Hematopoietic multipotent progenitor cell treated with erythropoietin and hydrocortisone succinate and interleukin-3 and kit ligand, for 6 days (in vitro differentiated cells): ENCODE measurements at regions not wholly inside any gene's neighbourhood (a gene's known extent, or its start where the extent isn't known, plus 50 kb on each side); places are given as distances from the start of the nearest gene placed in this dataset.

Source experiments
- DNase-seq: peaks from one replicate; pipeline ENCODE4 v3.0.0-alpha.2; 2015

DNA sequence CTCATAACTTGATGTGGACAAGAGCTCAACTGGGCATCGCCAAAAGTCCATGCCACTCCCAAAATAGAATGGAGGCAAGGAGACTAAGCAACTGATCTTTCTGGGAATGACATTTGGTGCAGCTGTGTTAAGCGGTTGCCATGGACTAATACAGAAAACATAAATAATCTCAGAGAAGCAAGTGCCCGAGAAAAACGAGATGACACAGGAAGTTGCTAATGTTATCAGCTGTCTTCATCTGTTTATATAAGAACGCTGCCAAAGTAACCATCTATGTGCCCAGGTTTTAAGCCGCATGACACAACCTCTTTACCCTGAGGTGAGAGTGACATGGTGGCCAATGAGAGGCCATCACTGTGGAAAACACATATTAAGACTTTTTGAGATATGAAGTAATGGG lies 54.9 kb upstream of the SACS start:
- DNase-seq: peak; percentile 41

DNA sequence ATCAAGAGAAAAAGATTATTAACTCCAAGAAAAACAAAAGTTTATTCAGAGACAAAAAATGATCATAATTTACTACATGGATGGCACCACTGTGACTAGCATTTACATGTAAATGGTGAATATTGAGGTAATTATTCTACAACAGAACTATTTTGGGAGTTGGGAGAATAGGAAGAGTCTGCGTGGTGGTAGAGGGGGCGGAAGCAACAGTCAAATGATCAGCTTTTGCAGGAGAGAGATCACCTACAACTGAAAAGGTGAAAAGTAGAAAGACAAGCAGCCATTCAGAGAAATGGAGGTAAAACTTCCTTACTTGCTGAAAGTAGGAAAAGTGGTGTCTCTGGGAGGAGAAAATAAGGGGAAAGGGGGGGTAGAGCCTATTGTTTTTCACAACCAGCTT lies 62.8 kb upstream of the SACS start:
- DNase-seq: no peak

DNA sequence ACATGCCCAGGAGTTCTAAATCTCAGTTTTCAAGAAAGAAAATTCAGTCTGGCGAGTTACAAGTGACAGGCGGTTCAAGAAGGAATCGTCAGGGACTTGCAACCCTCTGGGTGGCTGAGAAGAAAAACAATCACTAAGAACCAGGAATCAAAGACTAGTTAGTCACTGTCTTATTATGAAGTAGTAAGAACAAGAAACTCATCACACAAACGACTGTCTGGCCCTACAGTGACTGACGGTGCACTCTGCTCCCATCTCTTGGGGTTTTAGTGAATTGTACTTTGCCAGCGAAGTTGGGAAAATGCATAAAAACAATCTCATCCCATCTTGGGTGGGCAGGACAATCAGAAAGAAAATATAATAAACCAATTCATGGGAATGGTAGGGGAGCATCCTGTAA lies 63.7 kb upstream of the SACS start:
- no peak for DNase-seq

DNA sequence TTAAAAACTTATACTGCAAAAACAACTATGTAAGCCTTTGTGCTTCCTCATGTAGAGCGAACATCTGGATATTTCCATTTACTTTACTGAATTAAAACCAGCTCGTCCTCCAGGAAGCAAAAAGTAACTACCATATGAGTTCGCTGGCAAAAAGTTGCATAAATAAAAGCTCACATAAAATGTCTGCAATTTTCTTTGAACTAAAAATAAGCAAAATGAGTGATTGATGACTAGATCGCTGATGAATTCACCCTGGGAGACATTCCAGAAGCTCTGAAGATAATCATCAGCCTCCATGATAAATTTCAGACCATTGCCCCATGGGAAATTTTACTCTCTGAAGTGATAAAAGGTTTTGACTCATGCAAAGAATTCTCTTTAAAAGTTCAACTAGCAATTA lies 67.3 kb upstream of the SACS start:
- DNase-seq: no peak

DNA sequence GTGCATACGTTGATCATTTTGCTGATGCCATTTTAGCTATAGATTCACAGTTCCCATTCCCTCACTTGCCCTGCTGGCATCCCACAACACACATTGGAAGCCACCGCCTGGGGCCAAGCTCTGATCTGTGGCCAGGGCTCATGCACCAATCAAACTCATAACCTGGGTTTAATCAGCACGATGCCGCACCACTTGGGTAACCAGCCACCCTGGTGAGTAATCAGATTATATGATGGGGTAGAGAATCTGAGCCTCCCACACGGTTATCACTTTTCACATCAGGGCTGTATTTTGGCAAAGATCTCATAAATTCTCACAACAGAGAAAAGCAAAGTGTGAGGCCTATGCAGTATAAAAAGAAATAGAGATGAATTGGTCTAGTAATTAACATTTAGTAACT lies 66.0 kb upstream of the TNFRSF19 start:
- no peak for DNase-seq

DNA sequence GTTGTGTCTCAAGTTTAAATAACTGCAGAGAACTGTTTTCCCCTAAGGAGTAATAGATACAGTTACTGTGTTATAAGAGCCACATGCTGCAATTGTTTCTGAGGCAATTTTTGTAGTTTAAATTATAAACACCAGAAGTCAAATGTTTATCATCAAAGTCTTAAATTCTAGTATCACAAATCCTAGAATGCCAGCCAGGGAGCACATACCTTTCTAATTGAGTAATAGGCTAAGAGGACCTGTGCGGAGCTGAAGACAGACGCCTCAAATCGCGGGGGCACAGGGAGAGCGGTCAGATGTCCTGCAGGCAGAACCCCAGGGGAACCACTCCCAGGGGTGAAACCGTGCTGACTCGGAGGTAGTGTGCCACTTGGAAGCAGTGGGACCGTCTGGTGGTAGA lies 65.2 kb upstream of the TNFRSF19 start:
- DNase-seq: no peak

DNA sequence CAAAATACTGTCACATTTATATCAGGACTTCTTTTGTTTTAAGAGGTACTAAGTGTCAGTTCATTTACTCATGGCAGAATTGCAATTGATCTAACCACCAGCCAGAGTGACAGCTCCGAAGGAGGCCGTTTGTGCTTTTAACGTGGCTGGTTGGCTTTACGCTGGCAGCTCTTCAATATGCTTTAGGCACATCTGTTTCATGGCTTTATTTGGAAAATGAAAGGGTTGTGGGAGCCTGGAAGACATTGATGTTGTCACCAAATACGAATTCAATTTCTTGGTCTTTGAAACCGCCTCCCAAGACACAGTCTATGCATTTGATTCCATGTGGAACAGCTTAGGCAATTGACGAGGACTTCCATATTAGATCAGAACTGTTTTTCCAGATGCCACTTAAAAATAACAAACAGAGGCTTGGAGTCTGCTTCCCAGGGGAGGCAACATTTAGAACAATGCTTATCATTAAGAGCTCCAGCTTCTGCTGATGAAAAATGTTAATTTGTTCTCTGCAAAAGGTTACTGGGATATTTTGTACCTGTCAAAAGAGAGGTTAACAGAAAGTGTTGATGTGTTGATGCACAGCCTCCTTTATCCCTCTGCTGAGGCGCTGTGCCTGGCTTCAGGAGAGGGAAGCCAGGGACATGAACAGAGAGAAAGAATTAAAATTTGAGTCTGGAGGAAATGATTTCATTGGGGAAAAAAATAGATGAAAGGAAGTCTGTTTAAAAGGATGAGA lies 64.0 kb upstream of the TNFRSF19 start:
- DNase-seq: no peak

DNA sequence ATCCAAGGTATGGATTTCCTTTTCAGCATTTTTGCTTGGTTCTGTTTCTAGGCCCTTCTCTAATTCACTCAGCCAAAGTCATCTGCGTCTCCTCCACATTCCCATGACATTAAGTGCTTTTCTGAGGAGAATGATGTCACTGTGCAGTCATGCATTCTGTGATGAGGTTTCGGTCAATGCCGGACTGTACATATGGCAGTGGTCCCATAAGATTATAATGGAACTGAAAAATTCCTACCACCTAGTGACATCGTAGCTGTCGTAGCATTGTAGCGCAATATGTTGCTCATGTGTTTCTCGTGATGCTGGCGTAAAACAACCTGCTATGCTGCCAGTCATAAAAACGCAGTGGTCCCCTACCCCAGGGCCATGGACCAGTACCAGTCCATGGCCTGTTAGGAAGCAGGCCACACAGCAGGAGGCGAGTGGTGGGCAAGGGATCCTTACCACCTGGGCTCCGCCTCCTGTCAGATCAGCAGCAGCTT lies 63.4 kb upstream of the TNFRSF19 start:
- no peak for DNase-seq

DNA sequence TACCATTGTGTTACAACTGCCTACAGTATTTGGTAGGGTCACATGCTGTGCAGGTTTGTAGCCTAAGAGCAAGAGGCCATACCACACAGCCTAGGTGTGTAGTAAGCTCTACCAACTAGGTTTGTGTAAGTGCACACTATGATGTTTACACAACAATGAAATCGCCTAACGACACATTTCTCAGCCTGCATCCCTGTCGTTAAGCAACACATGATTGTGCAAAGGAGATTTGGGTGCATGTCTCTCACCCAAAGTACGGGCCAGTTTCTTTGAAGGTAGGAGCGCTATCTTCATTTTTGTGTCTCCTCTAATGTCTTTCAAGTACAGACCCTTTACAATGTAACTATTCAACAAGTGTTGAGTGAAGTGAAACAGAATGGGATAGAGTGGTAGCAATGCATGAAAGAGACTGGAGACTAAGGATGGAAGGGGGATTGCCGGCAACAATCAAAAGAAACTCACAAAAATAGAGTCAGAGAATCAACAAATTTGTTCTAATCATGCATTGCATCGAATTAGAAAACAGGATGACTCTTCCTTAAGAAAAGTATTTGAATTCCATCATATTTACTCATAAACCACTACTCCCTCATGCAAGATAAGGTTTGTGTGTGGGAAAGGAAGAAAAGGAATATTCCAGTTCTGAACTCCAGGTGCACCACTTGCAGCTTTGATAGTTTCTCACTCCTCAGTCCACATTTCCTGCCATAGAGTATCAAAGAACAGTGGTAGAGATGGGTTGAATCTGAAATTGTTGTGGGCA lies 60.2 kb upstream of the TNFRSF19 start:
- DNase-seq: no peak

DNA sequence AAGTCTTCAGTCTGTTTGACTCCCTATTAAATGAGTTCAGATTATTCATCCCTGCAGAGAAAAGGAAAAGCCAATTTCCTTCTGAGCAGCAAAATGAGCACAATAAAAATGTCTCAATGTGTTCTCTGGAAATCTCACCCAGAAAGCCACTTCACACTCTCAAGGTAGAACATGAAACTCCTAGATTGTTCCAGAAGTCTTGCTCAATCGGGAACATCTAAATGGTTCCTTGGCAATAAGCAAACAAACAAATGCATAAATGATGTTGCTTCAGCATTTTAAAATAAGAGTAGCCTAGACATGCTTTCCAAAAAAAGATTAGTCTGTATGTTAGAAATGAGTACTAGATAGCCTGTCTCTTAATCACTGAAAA lies 59.7 kb upstream of the TNFRSF19 start:
- no peak for DNase-seq

DNA sequence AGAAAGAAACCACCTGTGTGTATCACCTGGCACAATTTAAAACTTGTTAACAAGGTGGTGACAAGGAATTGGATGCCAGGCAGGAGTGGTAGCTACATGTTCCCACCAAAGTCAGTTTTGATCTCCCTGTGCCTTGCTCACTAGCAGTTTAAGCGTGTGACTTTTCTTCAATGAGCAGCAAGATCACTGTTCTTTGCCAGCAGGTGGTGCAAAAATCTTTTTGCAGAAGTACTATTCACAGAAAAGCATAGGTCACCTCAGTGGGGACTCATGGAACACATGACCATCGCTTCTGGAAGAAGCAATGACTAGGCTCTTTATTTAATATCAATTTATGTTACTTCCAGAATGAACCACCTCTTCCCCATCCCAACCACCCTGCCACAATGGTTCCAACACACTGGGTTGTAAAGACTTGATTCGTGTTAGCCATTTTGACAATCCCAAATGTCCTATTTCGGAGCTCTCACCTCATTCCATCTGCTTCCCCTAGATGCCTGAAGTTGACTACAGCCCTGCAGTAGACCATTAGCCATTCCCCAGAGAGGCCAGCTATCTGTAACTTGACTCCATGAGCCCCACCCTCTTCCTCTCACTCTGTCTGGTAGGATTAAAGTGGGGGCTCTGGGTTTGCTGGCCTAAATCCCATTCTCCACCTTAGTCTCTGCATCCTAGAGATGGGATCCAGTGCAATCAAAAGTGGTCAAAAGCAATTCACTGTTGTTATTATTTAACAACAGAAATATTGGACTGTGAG lies 59.1 kb upstream of the TNFRSF19 start:
- DNase-seq: peak; percentile 71

DNA sequence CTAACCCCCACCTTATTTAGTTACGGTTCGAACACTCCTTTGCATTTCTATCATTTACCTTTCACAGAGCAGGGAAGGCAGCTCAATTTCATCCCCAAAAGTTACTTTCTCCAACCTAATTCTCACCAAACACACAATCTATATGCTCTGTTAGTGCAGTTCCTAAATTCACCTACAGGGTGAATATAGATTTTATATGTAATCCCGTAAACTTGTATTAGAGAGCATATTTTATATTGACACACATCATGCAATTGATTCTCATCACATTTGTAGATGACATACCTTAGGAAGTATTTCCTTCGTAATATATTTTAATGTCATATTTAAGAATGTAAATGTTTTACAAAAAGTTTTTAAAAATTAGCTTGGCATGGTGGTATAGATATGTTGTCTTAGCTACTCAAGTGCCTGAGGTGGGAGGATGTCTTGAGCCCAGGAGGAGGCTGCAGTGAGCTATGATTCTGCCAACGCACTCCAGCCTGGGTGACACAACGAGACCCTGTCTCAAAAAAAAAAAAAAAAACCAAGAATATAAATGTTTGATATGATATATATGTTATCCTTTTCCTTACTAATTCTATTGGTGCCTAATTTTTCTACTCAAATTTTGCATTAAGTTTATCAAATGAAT lies 57.3 kb upstream of the TNFRSF19 start:
- no peak for DNase-seq

DNA sequence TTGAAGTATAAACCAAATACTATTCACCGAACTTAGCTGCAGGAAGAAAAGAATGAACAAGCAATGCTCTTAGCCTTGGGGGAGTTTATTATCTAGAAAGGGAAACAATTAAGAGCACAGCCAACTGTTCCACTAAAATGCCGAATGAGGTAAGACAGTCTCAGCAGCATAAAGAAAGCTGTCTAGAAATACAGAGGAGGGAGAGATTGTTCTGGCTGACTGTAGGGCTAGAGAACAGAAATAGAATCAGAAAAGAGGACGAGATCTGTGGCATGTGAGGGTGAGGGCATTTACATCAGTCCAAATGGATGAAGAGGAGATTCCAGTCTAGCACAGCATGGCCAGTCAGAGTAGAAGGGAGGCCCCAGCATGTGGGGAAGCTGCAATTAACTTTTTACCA lies 56.8 kb upstream of the TNFRSF19 start:
- no peak for DNase-seq

DNA sequence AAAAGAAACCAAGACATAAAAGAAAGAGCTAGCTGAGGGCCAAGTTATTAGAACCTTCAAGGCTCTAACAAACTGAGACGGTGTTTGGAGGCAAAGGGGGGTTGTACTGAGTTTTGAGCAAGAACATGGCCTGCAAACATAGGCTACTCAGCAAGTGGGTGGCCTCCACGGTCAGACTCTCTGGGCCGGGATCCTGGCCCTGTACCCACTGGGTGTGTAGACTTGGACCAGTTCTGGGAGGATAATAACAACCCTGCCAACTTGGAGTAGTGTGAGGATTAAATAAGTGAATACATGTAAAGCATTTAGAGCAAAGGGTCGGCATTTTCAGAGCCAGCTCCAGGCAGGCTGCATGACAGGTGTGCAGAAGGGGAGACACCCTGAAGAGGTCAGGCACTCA lies 56.1 kb upstream of the TNFRSF19 start:
- DNase-seq: no peak

DNA sequence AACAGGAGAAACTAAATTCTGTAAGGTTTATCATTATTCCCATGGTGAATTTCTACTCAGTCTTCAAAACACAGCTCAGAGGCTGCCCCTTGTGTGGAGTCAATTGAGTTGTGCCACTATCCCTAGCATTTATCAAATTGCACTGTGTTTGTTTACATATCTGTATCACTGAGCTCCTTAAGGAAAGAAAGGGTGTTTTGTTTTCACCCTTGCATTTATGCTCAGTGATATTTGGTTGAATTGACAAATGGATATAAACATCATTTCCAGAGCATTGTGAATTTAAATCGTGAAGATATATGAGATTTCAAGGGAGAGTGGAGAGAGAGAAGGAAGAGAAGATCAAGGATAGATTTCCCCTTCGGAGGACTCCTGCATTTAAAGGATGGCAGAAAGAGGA lies 55.1 kb upstream of the TNFRSF19 start:
- no peak for DNase-seq

DNA sequence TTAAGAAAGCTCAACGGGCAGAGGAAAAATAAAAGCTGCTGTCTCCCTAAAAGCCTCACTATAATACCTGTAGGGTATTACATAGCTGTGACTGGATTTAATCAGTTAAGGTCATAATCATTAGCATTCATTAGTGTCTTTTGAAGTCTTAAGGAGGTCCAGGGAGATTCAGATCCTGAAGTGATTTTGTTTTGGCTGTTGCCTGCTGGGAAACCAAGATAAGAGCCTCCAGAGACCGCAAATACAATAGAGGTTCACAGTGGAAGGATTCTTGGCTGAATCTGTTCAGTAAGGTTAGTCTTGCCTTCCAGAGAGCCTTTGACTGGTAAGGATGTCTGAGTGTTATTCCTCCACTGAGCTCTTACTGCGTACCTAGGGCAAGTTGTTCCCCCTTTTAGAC lies 54.0 kb upstream of the TNFRSF19 start:
- peak; percentile 32 for DNase-seq

DNA sequence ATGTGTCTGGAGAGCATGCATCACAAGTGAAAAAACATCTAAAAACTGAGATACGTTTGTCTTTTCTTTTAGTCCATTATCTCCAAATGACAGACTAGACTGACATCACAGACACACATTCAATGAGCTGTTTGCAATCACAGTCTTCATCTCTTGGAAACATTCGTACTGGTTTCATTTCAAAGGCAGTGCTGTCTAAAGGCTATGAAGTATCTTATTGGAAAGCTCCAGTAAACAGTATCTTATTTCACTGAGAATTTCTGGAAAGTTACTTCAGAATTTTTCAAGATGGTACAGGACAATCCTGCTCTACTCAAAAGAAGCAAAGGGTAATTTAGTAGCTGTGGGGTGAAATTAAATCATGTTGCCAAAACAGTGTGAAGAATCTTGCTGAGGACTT lies 53.5 kb upstream of the TNFRSF19 start:
- no peak for DNase-seq

DNA sequence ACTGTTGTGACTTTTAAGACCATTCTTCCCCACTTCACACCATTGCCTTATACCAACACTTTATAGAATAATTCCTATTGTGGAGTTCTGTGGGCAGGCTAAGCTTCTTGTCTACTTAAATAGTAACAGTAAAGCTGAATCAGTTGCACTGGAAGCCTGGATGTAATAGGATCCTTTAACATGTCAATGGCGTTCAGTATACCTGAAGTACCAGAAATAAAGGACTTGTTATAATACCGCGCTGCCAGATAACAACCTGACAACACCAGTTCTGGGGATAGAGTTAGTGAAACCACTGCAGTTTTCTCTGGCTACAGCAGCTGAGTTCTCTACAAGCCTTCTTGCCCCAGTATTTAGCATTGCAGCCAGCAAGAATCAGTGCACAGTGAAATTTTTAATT lies 52.0 kb upstream of the TNFRSF19 start:
- no peak for DNase-seq
